GM12874 (cell line): ENCODE measurements at regions not wholly inside any gene's neighbourhood (a gene's known extent, or its start where the extent isn't known, plus 50 kb on each side); places are given as distances from the start of the nearest gene placed in this dataset.

ENCODE experiments used
- CTCF ChIP-seq: IDR thresholded peaks from 2 replicates; pipeline ENCODE4 v1.5.1; 2011; ENCODE audit warnings: low read depth, mild to moderate bottlenecking, control low read depth, low read length, moderate library complexity; ENCODE audit not compliant: insufficient read depth

GRCh38 chr5:54884195-54884536 is 101.2 kb downstream of the ESM1 start:
- TF ChIP-seq CTCF: no peak

GRCh38 chr5:54883374-54884194 is 101.8 kb downstream of the ESM1 start:
- TF ChIP-seq CTCF: no peak

- TF ChIP-seq CTCF: no peak
Observed at GRCh38 chr5:54882841-54883240, 102.6 kb downstream of the ESM1 start.

GRCh38 chr5:54882101-54882500 is 103.3 kb downstream of the ESM1 start:
- no peak for TF ChIP-seq CTCF

- no peak for TF ChIP-seq CTCF
Observed at GRCh38 chr5:54881286-54882005, 103.9 kb downstream of the ESM1 start.

GRCh38 chr5:54876976-54877375 is 108.4 kb downstream of the ESM1 start:
- no peak for TF ChIP-seq CTCF

GRCh38 chr5:54876556-54876955 is 108.8 kb downstream of the ESM1 start:
- no peak for TF ChIP-seq CTCF
